ENCODE measurements at regions not wholly inside any gene's neighbourhood (a gene's known extent, or its start where the extent isn't known, plus 50 kb on each side); places are given as distances from the start of the nearest gene placed in this dataset.

- H3K27me3 ChIP-seq (ENCODE audit: control insufficient read depth, low read length): no peaks in the 10 kb centered on the region
- TF ChIP-seq EZH2phosphoT487 (IDR thresholded peaks at IDR 0.05; ENCODE audit: borderline replicate concordance, low read length): no peak
- TF ChIP-seq, protein P1, sequence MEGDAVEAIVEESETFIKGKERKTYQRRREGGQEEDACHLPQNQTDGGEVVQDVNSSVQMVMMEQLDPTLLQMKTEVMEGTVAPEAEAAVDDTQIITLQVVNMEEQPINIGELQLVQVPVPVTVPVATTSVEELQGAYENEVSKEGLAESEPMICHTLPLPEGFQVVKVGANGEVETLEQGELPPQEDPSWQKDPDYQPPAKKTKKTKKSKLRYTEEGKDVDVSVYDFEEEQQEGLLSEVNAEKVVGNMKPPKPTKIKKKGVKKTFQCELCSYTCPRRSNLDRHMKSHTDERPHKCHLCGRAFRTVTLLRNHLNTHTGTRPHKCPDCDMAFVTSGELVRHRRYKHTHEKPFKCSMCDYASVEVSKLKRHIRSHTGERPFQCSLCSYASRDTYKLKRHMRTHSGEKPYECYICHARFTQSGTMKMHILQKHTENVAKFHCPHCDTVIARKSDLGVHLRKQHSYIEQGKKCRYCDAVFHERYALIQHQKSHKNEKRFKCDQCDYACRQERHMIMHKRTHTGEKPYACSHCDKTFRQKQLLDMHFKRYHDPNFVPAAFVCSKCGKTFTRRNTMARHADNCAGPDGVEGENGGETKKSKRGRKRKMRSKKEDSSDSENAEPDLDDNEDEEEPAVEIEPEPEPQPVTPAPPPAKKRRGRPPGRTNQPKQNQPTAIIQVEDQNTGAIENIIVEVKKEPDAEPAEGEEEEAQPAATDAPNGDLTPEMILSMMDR (IDR thresholded peaks at IDR 0.05; ENCODE audit: low read depth, low read length, poor library complexity, severe bottlenecking): no peak
Measured at GRCh38 chr6:25086500-25087091, 150.8 kb upstream of the RIPOR2 start.

DNA sequence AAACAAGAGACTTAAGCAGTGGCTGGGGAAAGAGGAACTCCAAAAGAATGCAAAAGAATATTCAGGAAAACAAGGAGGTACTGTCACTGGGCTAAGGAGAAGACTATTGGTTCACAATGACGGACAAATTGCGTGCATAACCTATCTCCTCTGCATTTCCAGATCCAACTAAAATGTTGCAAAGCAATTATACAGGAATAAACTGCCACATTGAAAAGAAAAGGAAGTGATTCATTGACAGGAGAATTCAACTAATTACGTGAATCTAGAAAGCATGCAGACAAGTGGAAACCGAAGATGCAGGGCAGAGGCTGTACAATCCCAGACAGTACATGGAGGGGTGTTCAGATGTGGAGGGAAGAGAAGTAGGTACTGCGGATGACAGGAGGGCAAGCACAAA, 152.8 kb upstream of the RIPOR2 start:
- Histone ChIP-seq H3K27ac (ENCODE audit: low read depth, low read length) (no peak overlapping the region), H3K4me2 (ENCODE audit: low read length) (no peak overlapping the region)

More at GRCh38 chr6:25086500-25087091, 150.8 kb upstream of the RIPOR2 start:
- Histone ChIP-seq H3K4me1 (ENCODE audit: control insufficient read depth, low read length) (peaks cover 6% of the 10 kb centered on the region), H3K9me2 (replicated peaks; ENCODE audit: control insufficient read depth, low read length) (no peaks in the 10 kb centered on the region), H3K79me2 (ENCODE audit: control insufficient read depth, low read length) (no peaks in the 10 kb centered on the region), H3K4me2 (ENCODE audit: low read length) (no peak overlapping the region), H3K36me3 (ENCODE audit: control insufficient read depth, low read length) (no peaks in the 10 kb centered on the region), H4K20me1 (ENCODE audit: control insufficient read depth, insufficient read depth, low read depth, low read length) (no peaks in the 10 kb centered on the region), H3K9me3 (ENCODE audit: control insufficient read depth, insufficient read depth, low read length) (no peaks in the 10 kb centered on the region), H3K27ac (ENCODE audit: low read depth, low read length) (no peak overlapping the region), H3F3A (ENCODE audit: control insufficient read depth, insufficient read depth) (no peaks in the 10 kb centered on the region), H3K4me3 (ENCODE audit: low read length) (no peak overlapping the region)

DNA sequence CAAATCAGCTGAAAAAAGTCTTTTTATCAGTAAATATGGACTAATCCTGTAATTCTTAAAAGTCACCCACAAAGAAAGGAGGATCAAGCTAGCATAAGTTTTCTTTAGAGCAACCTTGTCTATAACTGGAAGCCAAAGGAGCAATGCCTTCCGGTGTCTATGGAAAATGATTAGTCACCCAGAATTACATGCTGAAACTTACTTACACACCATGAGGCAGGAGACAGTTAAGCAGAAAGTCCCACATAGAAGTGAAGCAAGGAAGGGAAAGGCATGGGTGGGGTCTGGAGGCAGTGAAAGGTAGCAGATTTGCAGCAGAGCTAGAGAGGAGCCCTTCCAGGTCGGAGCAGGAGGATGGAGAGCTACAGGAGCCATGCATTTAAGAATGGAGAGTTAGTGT, 153.7 kb upstream of the RIPOR2 start:
- Histone ChIP-seq H3K4me2 (ENCODE audit: low read length) (no peak overlapping the region), H3K27me3 (ENCODE audit: control insufficient read depth, low read length) (no peaks in the 10 kb centered on the region), H3K36me3 (ENCODE audit: control insufficient read depth, low read length) (no peaks in the 10 kb centered on the region), H4K20me1 (ENCODE audit: control insufficient read depth, insufficient read depth, low read depth, low read length) (no peaks in the 10 kb centered on the region), H3K9me2 (replicated peaks; ENCODE audit: control insufficient read depth, low read length) (no peaks in the 10 kb centered on the region), H3K4me1 (ENCODE audit: control insufficient read depth, low read length) (peaks cover 6% of the 10 kb centered on the region), H3F3A (ENCODE audit: control insufficient read depth, insufficient read depth) (no peaks in the 10 kb centered on the region), H3K4me3 (ENCODE audit: low read length) (no peak overlapping the region), H3K27ac (ENCODE audit: low read depth, low read length) (no peak overlapping the region), H3K79me2 (ENCODE audit: control insufficient read depth, low read length) (no peaks in the 10 kb centered on the region), H3K9me3 (ENCODE audit: control insufficient read depth, insufficient read depth, low read length) (no peaks in the 10 kb centered on the region)
- no peak for TF ChIP-seq EZH2phosphoT487 (IDR thresholded peaks at IDR 0.05; ENCODE audit: borderline replicate concordance, low read length)
- TF ChIP-seq, protein P1 (IDR thresholded peaks at IDR 0.05; ENCODE audit: low read depth, low read length, poor library complexity, severe bottlenecking): no peak

More for the DNA sequence above, 152.8 kb upstream of the RIPOR2 start:
- Histone ChIP-seq H3K27me3 (ENCODE audit: control insufficient read depth, low read length) (no peaks in the 10 kb centered on the region), H3F3A (ENCODE audit: control insufficient read depth, insufficient read depth) (no peaks in the 10 kb centered on the region), H3K4me1 (ENCODE audit: control insufficient read depth, low read length) (peaks cover 6% of the 10 kb centered on the region), H3K4me3 (ENCODE audit: low read length) (no peak overlapping the region), H3K36me3 (ENCODE audit: control insufficient read depth, low read length) (no peaks in the 10 kb centered on the region), H3K9me3 (ENCODE audit: control insufficient read depth, insufficient read depth, low read length) (no peaks in the 10 kb centered on the region), H3K79me2 (ENCODE audit: control insufficient read depth, low read length) (no peaks in the 10 kb centered on the region), H4K20me1 (ENCODE audit: control insufficient read depth, insufficient read depth, low read depth, low read length) (no peaks in the 10 kb centered on the region), H3K9me2 (replicated peaks; ENCODE audit: control insufficient read depth, low read length) (no peaks in the 10 kb centered on the region)
- TF ChIP-seq, protein P1 (IDR thresholded peaks at IDR 0.05; ENCODE audit: low read depth, low read length, poor library complexity, severe bottlenecking): no peak
- TF ChIP-seq EZH2phosphoT487 (IDR thresholded peaks at IDR 0.05; ENCODE audit: borderline replicate concordance, low read length): no peak

Data from DOHH2 (cell line).